Right atrium auricular region (tissue), 2 donors: ENCODE measurements at regions not wholly inside any gene's neighbourhood (a gene's known extent, or its start where the extent isn't known, plus 50 kb on each side); places are given as distances from the start of the nearest gene placed in this dataset.

Experiments
- DNase-seq: peaks from one replicate; pipeline ENCODE4 v3.0.0-alpha.2; 2019; ENCODE audit warnings: low spot score
- H3K27ac ChIP-seq, 2 donors: fragments of 200-600 bp; sonication (generic); 1 replicate in 1 of 2; 2 replicates in 1 of 2; pipeline ENCODE4 v1.5.1; 2016 to 2019
- H3K27me3 ChIP-seq, 2 donors: fragments of 200-600 bp; sonication (generic); one replicate each; pipeline versions ENCODE4 v1.5.1 to v1.6.0; 2017 to 2019
- H3K36me3 ChIP-seq: fragments of 200-600 bp; sonication (generic); one replicate; pipeline ENCODE4 v1.5.1; 2016
- H3K4me1 ChIP-seq, 2 donors: fragments of 200-600 bp; sonication (generic); one replicate each; pipeline versions ENCODE4 v1.5.1 to v1.6.0; 2017 to 2019
- H3K4me3 ChIP-seq, 2 donors: fragments of 200-600 bp; sonication (generic); 1 replicate in 1 of 2; 2 replicates in 1 of 2; pipeline ENCODE4 v1.5.1; 2017 to 2019; ENCODE audit warnings: mild to moderate bottlenecking in 1 of 2, moderate library complexity in 1 of 2
- H3K9me3 ChIP-seq, 2 donors: fragments of 200-600 bp; sonication (generic); one replicate each; pipeline ENCODE4 v1.5.1; 2019
- TF ChIP-seq, protein P1 (sequence below), 2 donors: fragments of 200-600 bp; sonication (generic); IDR thresholded peaks; one replicate each; pipeline ENCODE4 v1.5.1; 2019; ENCODE audit warnings: antibody characterized with exemption in 2 of 2

DNA sequence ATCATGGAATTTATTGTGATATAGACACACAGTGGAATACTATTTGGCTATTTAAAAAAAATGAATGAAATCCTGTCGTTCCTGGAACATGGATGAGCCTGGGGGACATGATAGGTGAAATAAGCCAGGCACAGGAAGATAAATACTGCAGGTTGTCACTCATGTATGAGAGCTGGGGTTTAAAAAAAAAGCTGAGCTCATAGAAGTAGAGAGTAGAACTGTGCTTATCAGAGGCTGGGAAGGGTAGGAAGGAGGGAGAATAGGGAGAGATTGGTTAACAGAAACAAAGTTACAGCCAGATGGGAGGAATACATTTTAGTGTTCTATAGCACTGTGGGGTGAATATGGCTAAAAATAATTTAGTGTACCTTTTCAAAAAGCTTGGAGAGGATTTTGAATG is 200.6 kb upstream of the NR4A3 start:
- TF ChIP-seq, protein P1, sequence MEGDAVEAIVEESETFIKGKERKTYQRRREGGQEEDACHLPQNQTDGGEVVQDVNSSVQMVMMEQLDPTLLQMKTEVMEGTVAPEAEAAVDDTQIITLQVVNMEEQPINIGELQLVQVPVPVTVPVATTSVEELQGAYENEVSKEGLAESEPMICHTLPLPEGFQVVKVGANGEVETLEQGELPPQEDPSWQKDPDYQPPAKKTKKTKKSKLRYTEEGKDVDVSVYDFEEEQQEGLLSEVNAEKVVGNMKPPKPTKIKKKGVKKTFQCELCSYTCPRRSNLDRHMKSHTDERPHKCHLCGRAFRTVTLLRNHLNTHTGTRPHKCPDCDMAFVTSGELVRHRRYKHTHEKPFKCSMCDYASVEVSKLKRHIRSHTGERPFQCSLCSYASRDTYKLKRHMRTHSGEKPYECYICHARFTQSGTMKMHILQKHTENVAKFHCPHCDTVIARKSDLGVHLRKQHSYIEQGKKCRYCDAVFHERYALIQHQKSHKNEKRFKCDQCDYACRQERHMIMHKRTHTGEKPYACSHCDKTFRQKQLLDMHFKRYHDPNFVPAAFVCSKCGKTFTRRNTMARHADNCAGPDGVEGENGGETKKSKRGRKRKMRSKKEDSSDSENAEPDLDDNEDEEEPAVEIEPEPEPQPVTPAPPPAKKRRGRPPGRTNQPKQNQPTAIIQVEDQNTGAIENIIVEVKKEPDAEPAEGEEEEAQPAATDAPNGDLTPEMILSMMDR (IDR thresholded peaks at IDR 0.05): no peak
- Histone ChIP-seq H3K9me3 (no peaks in the 10 kb centered on the region), H3K27me3 (no peaks in the 10 kb centered on the region), H3K4me3 (no peak overlapping the region), H3K4me1 (no peaks in the 10 kb centered on the region), H3K36me3 (no peaks in the 10 kb centered on the region), H3K27ac (no peak overlapping the region)
- no peak for DNase-seq

DNA sequence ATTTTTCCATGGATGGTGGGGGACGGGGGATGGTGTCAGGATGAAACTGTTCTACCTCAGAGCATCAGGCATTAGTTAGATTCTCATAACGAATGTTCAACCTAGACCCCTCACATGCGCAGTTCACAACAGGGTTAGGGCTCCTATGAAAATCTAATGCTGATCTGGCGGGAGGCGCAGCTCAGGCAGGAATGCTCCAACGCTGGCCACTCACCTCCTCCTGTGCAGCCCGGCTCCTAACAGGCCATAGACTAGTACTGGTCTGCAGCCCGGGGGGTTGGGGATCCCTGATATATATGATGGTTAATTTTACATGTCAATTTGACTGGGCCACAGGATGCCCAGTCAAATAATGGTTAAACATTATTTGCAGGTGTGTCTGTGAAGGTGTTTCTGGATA is 199.0 kb upstream of the NR4A3 start:
- no peaks in the 10 kb centered on the region for H3K9me3 ChIP-seq
- DNase-seq: no peak
- no peak overlapping the region for H3K4me3 ChIP-seq
- no peaks in the 10 kb centered on the region for H3K36me3 ChIP-seq
- no peak overlapping the region for H3K27ac ChIP-seq
- no peaks in the 10 kb centered on the region for H3K4me1 ChIP-seq
- H3K27me3 ChIP-seq: no peaks in the 10 kb centered on the region
- TF ChIP-seq, protein P1 (IDR thresholded peaks at IDR 0.05): no peak

DNA sequence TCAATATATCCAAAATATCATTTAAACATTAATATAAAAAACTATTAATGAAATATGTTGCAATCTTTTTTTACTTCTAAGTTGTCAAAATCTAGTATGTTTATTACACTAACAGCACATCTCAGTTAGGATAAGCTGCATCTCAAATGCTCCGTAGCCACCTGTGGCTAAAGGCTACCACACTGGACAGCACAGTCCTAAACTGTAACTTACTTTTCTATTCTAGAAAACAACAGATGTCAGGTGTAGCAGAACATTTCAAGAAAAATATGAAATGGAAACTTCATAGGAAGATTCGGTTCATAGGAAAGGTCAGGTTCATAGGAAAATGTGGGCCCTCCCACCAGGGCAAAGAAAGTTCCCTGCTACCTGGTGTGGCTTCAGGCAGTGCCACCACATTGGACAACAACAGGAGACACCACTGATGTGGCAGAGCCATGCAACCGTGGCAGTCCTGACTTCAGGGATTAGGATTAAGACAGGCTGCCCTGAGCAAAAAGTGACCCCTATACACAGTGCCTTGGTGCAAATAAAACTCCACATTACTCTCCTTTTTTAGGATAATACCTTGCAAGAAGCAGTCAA is 197.8 kb upstream of the NR4A3 start:
- Histone ChIP-seq H3K27me3 (no peaks in the 10 kb centered on the region), H3K27ac (no peak overlapping the region), H3K4me3 (no peak overlapping the region), H3K4me1 (no peaks in the 10 kb centered on the region), H3K36me3 (no peaks in the 10 kb centered on the region), H3K9me3 (no peaks in the 10 kb centered on the region)
- TF ChIP-seq, protein P1 (IDR thresholded peaks at IDR 0.05): no peak
- DNase-seq: no peak

DNA sequence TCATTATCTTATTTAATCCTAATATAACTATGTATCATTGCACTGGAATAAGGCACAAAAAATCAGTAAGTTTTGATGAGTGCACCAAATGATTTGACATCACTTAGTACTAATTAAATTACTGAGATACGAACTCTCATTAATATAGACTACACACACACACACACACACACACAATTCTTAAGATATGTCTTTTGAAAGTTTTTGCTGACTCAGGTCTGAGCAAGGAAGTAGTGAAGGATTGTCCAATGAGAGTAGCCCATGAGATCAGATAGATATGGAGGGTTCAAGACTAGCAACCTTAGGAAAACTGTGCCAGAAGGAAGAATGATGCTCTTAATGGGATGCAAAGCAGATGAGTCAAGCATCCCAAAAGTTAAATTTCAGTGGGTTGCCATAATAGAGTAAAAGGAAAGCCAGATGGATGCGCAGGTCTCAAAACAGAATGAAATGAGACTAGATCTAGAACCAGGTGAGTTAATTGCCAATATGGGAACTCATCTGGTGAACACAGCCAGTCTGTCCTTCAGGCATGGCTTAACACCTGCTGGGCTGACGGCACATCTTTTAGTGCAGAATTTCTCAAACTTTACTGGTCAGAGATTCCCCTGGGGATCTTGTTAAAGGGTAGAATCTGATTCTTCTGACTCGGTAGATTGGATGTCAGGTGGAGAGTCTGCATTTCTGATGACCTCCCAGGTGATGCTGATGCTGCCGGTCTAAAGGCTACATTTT is 197.0 kb upstream of the NR4A3 start:
- TF ChIP-seq, protein P1 (IDR thresholded peaks at IDR 0.05): no peak
- Histone ChIP-seq H3K27me3 (no peaks in the 10 kb centered on the region), H3K27ac (no peak overlapping the region), H3K4me3 (no peak overlapping the region), H3K36me3 (no peaks in the 10 kb centered on the region), H3K4me1 (no peaks in the 10 kb centered on the region), H3K9me3 (no peaks in the 10 kb centered on the region)
- DNase-seq: no peak

DNA sequence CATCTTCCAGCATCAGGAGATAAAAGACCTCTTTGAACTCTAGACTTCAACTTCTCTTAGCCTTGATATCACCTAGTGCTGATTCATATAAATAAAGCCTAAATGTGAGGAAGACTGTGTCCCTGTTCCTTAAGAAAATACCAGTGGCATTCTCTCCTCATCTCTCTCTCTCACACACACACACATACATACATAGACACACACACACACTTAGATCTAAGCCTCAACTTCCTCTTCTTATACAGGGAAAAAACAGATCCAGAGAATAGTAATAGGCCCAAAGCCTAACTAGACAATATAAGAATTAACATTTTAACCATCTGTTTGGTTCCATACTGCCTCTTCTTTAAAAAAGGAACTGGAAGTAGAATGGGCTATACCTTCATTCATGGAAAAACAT is 195.3 kb upstream of the NR4A3 start:
- no peak overlapping the region for H3K27ac ChIP-seq
- no peak for DNase-seq
- H3K4me3 ChIP-seq: no peak overlapping the region
- TF ChIP-seq, protein P1 (IDR thresholded peaks at IDR 0.05): no peak
- H3K9me3 ChIP-seq: no peaks in the 10 kb centered on the region
- H3K36me3 ChIP-seq: no peaks in the 10 kb centered on the region
- H3K4me1 ChIP-seq: no peaks in the 10 kb centered on the region
- H3K27me3 ChIP-seq: no peaks in the 10 kb centered on the region

DNA sequence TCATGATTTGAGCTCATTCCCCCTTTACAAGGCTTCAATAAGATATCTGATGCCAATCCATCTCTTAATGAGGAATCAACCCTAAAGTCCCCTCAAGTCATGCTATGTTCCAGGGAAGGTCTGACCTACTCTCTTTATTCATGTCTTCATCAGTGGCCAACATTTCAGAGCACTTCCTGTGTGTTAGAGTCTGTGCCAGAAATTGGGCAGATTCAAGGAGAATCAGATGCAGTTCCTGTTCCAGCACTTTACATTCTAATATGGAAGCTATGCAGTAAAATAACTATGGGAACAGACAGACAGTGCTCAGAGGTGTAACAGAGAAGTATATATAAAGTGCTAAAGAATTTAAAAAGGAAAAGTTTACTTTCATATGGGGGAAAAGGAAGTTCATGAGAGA is 193.4 kb upstream of the NR4A3 start:
- TF ChIP-seq, protein P1 (IDR thresholded peaks at IDR 0.05): no peak
- no peak for DNase-seq
- Histone ChIP-seq H3K27me3 (no peaks in the 10 kb centered on the region), H3K4me1 (no peaks in the 10 kb centered on the region), H3K9me3 (no peaks in the 10 kb centered on the region), H3K36me3 (no peaks in the 10 kb centered on the region), H3K4me3 (no peak overlapping the region), H3K27ac (no peak overlapping the region)
